HUES6 (cell line): ENCODE measurements at regions not wholly inside any gene's neighbourhood (a gene's known extent, or its start where the extent isn't known, plus 50 kb on each side); places are given as distances from the start of the nearest gene placed in this dataset.

ENCODE experiments used
- H3K27ac ChIP-seq: 2 replicates; pipeline ENCODE4 v1.7.0; 2013; ENCODE audit warnings: low read depth, mild to moderate bottlenecking, low read length, inconsistent platforms
- H3K27me3 ChIP-seq: 2 replicates; pipeline ENCODE4 v1.6.1; 2013; ENCODE audit warnings: low read length; ENCODE audit not compliant: control insufficient read depth, insufficient read depth
- H3K36me3 ChIP-seq: 2 replicates; pipeline ENCODE4 v1.6.1; 2013; ENCODE audit warnings: low read length; ENCODE audit not compliant: control insufficient read depth, insufficient read depth
- H3K4me1 ChIP-seq: 2 replicates; pipeline ENCODE4 v1.6.1; 2013; ENCODE audit warnings: low read length; ENCODE audit not compliant: control insufficient read depth, insufficient read depth
- H3K4me3 ChIP-seq: 2 replicates; pipeline ENCODE4 v1.5.1; 2013; ENCODE audit warnings: low read depth, low read length
- H3K9ac ChIP-seq: one replicate; pipeline ENCODE4 v1.6.1; 2013; ENCODE audit warnings: mild to moderate bottlenecking, low read length
- H3K9me3 ChIP-seq: 2 replicates; pipeline ENCODE4 v1.6.1; 2013; ENCODE audit warnings: low read depth, low read length; ENCODE audit not compliant: control insufficient read depth, insufficient read depth

DNA sequence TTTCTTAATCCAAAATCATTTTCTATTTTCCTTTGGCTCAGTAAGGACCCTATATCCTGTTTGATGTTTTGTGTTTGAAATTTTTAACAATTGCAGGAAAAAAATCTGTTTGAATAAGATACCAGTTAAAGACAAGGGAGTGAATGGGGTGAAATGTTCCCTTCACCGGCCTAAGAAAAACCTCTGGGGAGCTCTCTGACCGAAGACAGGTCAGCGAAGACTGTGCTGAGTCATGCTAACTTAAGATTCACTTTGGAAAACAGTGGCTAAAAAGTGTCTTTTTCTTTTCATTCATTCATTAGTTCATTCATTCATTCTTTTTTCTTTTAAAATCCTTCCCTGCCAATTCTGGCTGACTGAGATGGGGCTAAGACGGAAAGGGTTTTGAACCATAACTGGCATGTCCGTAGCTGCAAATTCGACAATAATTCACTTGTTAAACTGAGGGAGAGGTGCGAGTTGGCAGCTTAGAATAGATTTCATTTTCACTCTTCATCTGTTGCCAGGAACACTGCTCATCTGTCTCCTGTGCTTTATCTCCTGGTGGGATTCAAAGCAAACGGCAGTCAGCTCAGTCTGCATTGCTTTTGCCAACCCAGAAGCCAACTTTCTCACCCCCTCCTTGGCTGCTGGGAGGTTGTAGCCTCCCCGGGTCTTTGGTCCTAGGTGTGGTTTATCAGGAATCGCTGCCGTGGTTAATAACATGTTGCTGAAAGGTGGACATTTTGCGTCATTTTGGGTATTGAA is 434.0 kb upstream of the LARGE1 start:
- no peak overlapping the region for H3K27ac ChIP-seq
- no peaks in the 10 kb centered on the region; the same call in 1 of the 2 replicates for H3K27me3 ChIP-seq

DNA sequence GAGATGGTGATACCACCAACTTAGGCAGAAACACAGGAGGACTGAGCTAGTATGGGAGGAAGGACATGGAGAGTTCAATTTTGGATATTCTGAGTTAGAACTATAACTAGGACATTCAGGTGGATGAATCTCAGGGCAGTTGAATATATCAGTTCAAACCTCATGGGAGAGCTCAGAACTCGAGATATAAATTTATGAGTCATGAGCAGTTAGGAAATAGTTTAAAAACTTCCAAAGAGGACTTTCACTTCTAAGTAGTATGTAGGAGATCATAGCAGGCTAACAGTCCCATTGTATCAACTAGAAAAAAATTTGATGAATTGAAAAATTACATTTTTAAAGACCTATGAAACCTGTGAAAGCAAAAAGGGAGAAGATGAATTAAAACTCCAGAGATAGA is 436.2 kb upstream of the LARGE1 start:
- H3K9ac ChIP-seq = no peak overlapping the region
- H3K4me1 ChIP-seq = no peaks in the 10 kb centered on the region
- H3K27ac ChIP-seq = no peak overlapping the region
- H3K27me3 ChIP-seq = no peaks in the 10 kb centered on the region; the same call in 1 of the 2 replicates
- no peaks in the 10 kb centered on the region for H3K9me3 ChIP-seq
- no peaks in the 10 kb centered on the region for H3K36me3 ChIP-seq
- no peak overlapping the region for H3K4me3 ChIP-seq

More for the DNA sequence above, 434.0 kb upstream of the LARGE1 start:
- no peaks in the 10 kb centered on the region for H3K36me3 ChIP-seq
- H3K9me3 ChIP-seq = no peaks in the 10 kb centered on the region
- H3K9ac ChIP-seq = no peak overlapping the region
- no peak overlapping the region for H3K4me3 ChIP-seq
- H3K4me1 ChIP-seq = no peaks in the 10 kb centered on the region

DNA sequence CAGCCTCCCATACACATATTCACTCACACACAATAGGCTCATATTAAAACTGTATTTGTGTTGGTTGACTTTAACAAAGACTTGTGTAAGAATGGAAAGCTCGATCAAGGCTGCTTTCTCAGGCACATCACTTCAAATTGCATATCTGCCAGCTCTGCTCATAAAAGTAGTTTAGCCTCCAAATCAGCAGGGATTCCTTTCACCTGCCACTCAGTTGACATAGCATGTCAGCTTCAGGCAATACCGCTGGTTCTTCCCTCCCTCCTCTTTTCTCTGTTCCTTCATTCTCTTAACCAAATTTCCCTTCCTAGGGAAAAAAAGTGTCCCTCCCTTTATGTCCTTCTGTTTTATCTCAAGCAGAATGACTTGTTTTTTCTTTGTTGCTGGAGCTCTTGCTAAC is 450.4 kb upstream of the LARGE1 start:
- H3K36me3 ChIP-seq = no peaks in the 10 kb centered on the region
- H3K27me3 ChIP-seq = peaks cover 9% of the 10 kb centered on the region; the same call in 1 of the 2 replicates
- H3K9ac ChIP-seq = no peak overlapping the region
- no peak overlapping the region for H3K27ac ChIP-seq
- no peak overlapping the region for H3K4me3 ChIP-seq
- H3K4me1 ChIP-seq = no peaks in the 10 kb centered on the region
- H3K9me3 ChIP-seq = peaks cover 4% of the 10 kb centered on the region

DNA sequence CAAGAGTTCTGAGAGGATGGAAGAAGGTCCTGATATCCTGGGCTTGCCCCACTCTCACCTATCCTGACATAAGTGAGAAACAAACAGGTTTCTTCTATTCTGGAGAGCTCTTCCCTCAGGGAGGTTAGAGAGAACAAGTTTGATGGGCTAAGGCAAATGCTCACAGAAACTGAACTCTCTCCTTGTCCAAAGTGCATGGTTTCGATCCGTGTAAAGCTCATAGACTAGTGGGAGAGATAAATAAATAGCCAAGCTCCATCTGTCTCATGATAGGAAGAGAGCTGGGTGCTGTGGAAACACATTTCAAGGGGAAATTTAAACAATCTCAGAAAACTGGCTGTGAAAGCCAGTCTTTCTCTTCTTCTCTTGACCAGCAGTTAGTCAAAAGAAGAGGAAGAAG is 459.5 kb upstream of the LARGE1 start:
- H3K9ac ChIP-seq = no peak overlapping the region
- no peak overlapping the region for H3K4me3 ChIP-seq
- no peaks in the 10 kb centered on the region for H3K27me3 ChIP-seq
- no peaks in the 10 kb centered on the region for H3K36me3 ChIP-seq
- H3K9me3 ChIP-seq = peaks cover 2% of the 10 kb centered on the region; the same call in 1 of the 2 replicates
- no peak overlapping the region for H3K27ac ChIP-seq
- H3K4me1 ChIP-seq = no peaks in the 10 kb centered on the region

DNA sequence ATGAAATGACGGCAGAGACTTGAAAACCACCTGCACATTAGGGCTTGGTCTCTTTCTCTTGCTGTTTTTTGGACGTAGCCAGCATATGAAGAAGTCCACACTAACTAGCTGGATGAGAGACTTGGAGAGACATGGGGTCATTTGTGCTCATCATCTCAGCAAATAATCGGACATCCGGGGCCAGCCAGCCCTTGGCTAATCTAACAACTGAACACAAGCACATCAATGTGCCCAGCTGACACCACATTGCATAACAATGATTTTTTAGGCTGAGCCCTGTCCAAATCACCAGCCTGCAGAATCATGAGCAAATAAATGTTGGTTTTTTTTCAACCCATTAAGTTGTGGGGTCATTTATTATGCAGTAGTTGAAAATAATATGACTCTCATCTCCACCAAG is 460.3 kb upstream of the LARGE1 start:
- no peak overlapping the region for H3K4me3 ChIP-seq
- H3K9ac ChIP-seq = no peak overlapping the region
- no peaks in the 10 kb centered on the region for H3K27me3 ChIP-seq

DNA sequence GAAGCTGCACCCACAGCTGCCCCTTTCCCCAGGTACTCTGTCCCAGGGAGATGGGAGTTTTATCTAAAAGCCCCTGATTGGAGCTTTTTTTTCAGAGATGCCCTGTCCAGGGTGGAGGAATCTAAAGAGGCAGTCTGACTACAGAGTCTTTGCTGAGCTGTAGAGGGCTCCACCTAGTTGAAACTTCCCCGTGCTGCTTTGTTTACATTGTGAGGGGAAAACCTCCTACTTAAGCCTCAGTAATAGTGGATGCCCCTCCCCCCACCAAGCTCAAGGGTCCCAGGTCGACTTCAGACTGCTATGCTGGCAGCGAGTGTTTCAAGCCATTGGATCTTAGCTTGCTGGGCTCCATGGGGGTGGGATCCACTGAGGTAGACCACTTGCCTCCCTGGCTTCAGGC is 470.1 kb upstream of the LARGE1 start:
- H3K36me3 ChIP-seq = no peaks in the 10 kb centered on the region
- H3K9me3 ChIP-seq = no peaks in the 10 kb centered on the region
- no peak overlapping the region for H3K9ac ChIP-seq
- H3K27ac ChIP-seq = no peak overlapping the region
- peak overlapping the region; percentile 8; the same call in 1 of the 2 replicates for H3K4me3 ChIP-seq
- H3K27me3 ChIP-seq = no peaks in the 10 kb centered on the region
- no peaks in the 10 kb centered on the region for H3K4me1 ChIP-seq

More for the DNA sequence above, 460.3 kb upstream of the LARGE1 start:
- Histone ChIP-seq H3K36me3 (no peaks in the 10 kb centered on the region), H3K9me3 (peaks cover 2% of the 10 kb centered on the region; the same call in 1 of the 2 replicates), H3K4me1 (no peaks in the 10 kb centered on the region), H3K27ac (no peak overlapping the region)

DNA sequence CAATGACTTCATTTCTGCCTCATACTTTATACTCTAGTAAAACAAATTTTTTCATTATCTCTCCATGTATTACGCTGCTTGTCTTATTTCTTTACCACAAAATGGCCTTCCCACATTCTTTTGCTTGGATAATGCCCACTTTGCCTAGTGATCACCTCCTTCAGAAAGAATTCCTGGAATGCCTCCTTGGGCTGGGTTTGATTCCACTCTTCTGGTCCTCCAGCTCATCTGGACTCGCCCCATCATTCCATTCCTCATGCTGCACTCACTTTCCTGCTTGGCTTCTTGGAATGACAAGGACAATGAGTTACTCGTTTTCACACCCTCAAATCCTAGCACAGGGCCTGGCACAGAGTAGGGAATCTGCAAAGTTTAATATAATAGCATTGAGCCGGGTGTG is 475.1 kb upstream of the LARGE1 start:
- Histone ChIP-seq H3K4me1 (no peaks in the 10 kb centered on the region), H3K4me3 (no peak overlapping the region)

DNA sequence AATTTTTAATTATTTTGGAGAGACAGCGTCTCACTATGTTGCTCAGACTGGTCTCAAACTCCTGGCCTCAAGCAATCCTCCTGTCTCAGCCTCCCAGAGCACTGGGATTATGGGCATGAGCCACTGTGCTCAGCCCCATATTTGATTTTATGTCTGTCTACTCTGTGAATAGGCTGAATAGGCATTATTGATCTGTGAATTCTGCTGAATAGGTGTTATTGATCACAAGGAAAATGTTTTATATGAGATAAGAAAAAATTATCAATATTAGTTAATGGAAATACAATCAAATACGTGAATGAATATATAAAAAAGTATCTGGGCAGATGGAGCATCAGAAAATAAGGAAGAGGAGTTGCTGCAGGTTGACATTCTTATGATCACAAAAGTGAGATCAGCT is 483.4 kb upstream of the LARGE1 start:
- H3K36me3 ChIP-seq = no peaks in the 10 kb centered on the region
- H3K27ac ChIP-seq = no peak overlapping the region
- no peaks in the 10 kb centered on the region for H3K4me1 ChIP-seq
- H3K27me3 ChIP-seq = no peaks in the 10 kb centered on the region
- H3K4me3 ChIP-seq = no peak overlapping the region
- no peak overlapping the region for H3K9ac ChIP-seq
- no peaks in the 10 kb centered on the region for H3K9me3 ChIP-seq

More for the DNA sequence above, 475.1 kb upstream of the LARGE1 start:
- H3K36me3 ChIP-seq = no peaks in the 10 kb centered on the region
- H3K27ac ChIP-seq = no peak overlapping the region
- no peaks in the 10 kb centered on the region for H3K27me3 ChIP-seq
- H3K9ac ChIP-seq = no peak overlapping the region
- no peaks in the 10 kb centered on the region for H3K9me3 ChIP-seq

DNA sequence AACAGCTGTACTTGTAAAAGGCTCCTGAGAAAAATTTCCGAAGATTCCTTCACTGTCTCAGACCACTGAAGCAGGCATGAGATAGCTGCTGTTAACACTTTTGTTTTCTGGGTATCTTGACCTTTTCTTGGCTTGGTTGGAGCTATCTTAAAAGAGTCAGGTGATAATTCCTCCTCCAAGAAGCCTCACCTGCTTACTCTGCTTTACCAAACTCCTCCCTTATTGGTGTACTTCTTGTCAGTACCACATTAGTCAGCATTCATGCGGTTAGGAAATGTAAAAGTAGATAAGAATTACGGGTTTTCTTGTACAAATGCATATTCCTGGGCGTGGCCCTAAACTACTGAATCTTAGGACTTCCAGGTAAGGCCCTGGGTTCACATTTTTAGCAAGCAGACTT is 489.8 kb upstream of the LARGE1 start:
- Histone ChIP-seq H3K4me1 (no peaks in the 10 kb centered on the region), H3K36me3 (no peaks in the 10 kb centered on the region), H3K9me3 (no peaks in the 10 kb centered on the region), H3K9ac (no peak overlapping the region), H3K4me3 (no peak overlapping the region), H3K27me3 (no peaks in the 10 kb centered on the region), H3K27ac (no peak overlapping the region)

DNA sequence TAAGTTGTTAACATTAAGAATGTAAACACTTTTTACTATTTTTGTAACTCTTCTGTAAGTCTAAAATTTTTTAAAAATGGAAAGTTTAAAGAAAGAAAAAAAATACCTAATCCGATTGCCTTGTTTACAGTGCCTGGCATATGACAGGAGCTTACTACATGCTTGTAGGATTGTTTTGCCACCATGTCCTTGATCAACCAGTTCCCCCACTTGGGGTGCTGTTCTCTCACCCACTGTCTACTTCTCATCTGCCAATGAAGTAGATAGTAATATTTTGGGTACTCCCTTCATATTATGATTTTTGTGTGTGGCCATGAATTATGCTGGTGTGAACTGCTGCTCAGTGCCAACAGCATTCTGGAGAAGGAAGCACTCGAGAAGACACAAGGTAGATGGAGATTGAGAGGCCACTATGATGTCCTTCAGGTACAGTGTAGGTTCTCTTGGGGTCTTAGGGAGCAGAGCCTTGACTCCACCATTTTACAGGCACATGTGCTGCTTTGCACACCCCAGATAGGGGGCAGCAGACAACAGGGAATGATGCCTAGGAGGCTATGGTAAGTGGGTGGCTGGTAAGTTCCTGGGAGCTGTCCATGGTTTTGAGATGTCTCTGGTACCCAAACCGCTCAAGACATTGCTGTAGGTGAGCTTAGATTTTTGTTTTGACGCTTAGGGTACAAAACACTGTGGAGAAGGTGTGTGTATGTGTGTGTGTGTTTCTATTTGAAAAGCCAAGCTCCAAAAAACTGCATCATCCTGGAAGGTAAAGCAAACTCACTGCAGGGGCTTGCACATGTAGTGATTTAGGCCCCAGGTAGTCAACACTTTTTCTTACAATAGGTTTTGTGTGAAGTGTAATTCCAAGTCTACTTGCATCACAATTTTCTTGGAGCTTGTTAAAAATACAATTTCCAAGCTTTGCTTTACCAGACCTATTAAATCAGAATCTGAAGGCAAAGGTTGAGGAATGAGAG is 494.5 kb upstream of the LARGE1 start:
- Histone ChIP-seq H3K4me3 (no peak overlapping the region), H3K4me1 (peaks cover 5% of the 10 kb centered on the region; the same call in 1 of the 2 replicates), H3K27ac (no peak overlapping the region), H3K9ac (no peak overlapping the region), H3K9me3 (peaks cover 3% of the 10 kb centered on the region; the same call in 1 of the 2 replicates), H3K27me3 (no peaks in the 10 kb centered on the region), H3K36me3 (no peaks in the 10 kb centered on the region)
